ENCODE measurements at regions not wholly inside any gene's neighbourhood (a gene's known extent, or its start where the extent isn't known, plus 50 kb on each side); places are given as distances from the start of the nearest gene placed in this dataset.
"Not testable (repeated sequence)": the region's sequence is repeated elsewhere in the genome, so short reads cannot be mapped to it uniquely, and the experiment has no call there.

DNA sequence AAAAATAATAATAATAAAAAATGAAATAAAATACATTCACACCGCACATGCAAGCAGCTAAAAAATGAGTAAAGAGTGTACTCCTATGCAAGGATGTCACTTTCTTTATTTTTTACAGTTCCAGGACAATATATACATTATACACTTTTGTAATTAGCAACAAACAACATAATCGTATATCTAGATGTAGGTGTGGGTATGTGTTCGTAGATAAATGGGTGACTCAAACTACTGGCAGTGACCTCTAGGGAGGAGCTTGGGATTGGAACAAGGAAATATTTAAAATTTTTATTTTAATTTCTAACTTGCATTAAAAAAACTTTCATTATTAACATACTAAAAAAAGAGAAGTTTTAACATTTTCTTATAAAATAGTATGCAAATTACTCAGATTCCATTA is 86.1 kb upstream of the MYLIP start:
- no peak for DNase-seq (ENCODE audit: low read depth)
- no peak overlapping the region for H3K4me3 ChIP-seq (ENCODE audit: low read depth, low read length)

DNA sequence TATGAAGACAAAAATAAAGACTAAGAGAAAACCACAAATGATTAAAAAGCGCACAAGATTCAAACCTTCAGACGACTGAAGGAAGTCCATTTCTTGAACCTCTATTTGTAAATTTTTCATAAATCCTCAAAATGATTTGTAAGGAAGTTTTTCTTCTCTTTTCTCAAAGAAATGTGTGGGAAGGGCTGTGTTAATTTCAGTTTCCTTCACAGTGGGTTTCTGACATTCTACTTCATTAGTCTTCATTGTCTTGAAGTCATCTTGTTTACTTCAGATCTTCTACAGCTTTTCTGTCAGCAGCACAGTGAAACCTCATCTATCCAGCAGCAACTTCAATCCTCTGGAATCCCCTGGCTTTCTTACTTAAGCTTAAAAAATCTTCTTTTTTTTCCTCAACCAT is 87.6 kb upstream of the MYLIP start:
- H3K4me3 ChIP-seq (ENCODE audit: low read depth, low read length) = no peak overlapping the region
- DNase-seq (ENCODE audit: low read depth) = no peak

DNA sequence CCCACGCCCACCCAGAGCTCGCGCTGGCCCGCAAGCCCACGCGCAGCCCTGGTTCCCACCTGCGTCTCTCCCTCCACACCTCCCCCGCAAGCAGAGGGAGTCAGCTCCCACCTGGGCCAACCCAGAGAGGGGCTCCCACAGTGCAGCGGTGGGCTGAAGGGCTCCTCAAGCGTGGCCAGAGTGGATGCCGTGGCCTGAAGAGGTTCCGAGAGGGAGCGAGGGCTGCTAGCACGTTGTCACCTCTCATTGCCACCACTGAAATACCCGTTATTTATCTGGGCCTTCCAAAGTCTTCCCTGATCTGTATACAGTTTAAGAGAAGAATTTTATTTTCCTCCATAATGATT is 88.3 kb upstream of the MYLIP start:
- H3K4me3 ChIP-seq (ENCODE audit: low read depth, low read length) = no peak overlapping the region
- DNase-seq (ENCODE audit: low read depth) = no peak

DNA sequence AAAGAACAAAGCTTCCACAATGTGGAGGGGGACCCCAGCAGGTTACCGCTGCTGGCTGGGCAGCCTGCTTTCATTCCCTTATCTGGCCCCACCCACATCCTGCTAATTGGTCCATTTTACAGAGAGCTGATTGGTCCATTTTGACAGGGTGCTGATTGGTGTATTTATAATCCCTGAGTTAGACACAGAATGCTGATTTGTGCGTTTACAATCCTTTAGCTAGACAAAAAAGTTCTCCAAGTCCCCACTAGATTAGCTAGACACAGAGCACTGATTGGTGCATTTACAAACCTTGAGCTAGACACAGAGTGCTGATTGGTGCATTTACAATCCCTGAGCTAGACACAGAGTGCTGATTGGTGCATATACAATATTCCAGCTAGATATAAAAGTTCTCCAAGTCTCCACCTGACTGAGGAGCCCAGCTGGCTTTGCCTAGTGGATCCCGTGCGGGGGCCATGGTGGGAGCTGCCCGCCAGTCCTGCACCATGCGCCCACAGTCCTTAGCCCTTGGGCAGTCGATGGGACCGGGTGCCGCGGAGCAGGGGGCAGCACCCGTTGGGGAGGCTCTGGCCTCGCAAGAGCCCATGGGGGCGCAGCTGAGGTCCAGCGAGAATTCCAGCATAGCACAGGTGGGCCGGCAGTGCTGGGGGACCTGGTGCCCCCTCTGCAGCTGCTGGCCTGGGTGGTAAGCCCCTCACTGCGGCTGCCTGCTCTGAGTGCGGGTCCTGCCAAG is 88.8 kb upstream of the MYLIP start:
- DNase-seq (ENCODE audit: low read depth); H3K4me3 ChIP-seq (ENCODE audit: low read depth, low read length): not testable (repeated sequence)

DNA sequence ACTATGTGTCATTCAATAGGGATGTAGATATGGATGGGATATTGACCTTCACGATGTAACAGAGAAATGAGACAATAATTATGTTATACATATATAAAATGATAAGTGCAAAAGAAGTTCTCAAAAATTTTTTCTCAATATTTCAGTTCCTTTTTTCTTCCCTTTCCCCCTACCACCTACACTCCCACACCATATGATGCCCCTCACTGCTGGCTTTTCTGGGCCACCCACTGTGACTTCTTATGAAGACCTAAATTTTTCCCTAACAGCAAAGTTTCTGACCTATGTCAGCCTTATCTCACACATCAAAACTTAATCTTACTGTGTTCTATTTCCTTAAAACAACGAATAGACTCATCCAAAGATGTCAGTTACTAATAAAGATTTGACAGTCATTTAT is 89.9 kb upstream of the MYLIP start:
- DNase-seq (ENCODE audit: low read depth) = no peak
- H3K4me3 ChIP-seq (ENCODE audit: low read depth, low read length) = no peak overlapping the region

DNA sequence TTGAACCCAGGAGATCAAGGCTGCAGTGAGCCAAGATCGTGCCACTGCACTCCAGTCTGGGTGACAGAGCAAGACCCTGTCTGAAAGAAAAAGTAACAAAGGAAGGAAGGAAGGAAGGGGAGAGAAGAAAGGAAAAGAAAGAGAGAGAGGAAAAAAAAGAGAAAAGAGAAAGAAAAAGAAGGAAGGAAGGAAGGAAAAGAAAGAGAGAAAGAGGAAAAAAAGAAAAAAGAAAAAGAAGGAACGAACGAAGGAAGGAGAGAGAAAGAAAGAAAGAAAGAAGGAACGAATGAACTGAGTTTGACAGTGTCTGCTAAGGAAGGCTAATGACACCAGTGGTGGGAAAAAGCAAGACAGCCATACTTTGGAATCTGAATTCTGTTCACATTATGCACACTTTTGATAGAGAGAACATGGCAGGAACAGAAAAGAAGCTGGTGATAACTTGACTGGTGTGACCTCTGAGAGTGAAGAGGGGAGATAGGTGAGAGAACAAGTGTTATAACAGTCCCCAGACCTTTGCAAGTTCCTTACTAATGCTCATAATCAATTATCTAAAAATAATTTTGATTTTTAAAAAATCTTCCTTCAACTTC is 93.3 kb upstream of the MYLIP start:
- no peak for DNase-seq (ENCODE audit: low read depth)
- H3K4me3 ChIP-seq (ENCODE audit: low read depth, low read length) = no peak overlapping the region

DNA sequence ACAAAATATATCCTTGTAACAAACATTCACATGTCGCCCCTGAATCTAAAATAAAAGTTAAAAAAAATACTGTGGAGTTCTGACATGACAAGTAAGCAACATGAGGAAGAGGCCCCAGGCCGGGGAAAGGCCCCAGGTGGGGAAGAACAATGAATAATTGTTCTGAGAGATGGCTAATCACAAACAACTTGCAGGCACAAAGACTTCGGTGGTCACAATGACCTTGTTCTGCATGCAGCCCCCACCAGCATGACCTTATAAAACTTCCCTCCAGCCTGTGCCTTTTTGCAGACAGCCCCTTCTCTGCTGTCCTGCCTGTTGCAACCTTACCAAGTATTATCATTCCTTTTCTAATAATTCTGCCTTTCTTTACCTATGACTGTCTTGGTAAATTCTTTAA is 95.7 kb upstream of the MYLIP start:
- no peak for DNase-seq (ENCODE audit: low read depth)
- no peak overlapping the region for H3K4me3 ChIP-seq (ENCODE audit: low read depth, low read length)

DNA sequence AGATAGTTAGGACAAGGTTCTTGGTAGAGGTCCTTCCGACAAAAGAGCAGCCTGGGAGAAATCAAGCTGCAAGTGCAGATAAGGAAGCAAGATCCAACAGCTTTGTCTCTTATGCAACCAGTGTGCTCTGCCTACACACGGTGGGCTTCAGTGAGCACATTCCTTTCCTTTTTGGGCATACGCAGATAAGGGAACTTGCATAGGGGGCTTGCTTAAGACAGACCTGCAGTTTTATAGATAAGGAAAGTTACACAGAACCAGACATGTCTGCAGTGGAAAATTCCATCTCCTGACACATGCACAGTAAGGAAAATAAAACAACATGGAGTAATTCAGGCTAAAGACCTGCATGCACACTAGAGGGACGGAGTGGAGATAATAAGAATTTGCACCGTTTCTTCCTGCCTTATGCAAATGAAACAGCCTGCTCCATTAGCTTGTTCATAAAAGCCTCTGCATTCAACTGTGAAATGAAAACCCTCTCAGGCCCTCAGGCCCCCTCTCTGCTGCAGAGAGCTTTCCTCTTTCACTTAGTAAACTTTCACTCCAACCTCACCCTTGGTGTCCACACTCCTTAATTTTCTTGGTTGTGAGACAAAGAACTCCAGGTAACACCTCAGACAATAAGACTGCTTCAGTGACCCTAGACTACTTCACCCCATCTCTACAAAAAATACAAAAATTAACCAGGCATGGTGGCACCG is 97.5 kb upstream of the MYLIP start:
- H3K4me3 ChIP-seq (ENCODE audit: low read depth, low read length) = no peak overlapping the region
- no peak for DNase-seq (ENCODE audit: low read depth)

DNA sequence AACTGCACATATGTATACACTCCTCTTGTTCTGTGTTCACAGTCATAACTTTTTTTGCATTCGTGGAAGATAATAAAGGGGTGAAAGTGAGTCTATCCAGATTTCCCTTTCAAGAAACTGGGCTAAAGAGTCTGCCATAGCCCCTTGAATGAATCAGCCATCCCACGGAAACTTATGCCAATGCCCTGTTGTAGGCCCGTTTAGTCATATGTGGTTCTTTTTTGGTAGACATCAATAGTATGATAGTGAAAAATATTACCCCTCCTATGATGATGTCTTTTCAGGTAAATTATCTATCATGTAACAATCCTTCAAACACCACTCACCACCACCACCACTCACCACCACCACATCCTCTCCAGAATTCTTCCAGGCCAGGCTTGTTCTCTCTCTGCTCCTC is 99.9 kb upstream of the MYLIP start:
- no peak overlapping the region for H3K4me3 ChIP-seq (ENCODE audit: low read depth, low read length)
- DNase-seq (ENCODE audit: low read depth) = no peak

DNA sequence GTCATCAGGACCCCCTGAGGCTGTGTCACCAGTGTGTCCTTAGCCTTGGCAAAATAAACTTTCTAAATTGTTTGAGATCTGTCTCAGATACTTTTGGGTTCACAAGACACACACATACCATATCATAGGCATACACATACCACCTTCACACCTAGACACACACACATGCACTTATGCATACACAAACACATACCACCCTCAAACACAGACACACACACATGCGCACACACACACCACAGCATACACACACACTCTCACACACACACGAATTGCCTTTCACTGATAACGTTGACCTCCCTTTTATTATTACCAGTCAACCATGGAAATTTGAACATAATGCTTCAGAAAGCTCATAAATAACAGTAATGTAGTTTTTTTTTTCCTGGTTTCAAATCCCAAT is 108.6 kb upstream of the MYLIP start:
- no peak overlapping the region for H3K4me3 ChIP-seq (ENCODE audit: low read depth, low read length)
- DNase-seq (ENCODE audit: low read depth) = no peak

DNA sequence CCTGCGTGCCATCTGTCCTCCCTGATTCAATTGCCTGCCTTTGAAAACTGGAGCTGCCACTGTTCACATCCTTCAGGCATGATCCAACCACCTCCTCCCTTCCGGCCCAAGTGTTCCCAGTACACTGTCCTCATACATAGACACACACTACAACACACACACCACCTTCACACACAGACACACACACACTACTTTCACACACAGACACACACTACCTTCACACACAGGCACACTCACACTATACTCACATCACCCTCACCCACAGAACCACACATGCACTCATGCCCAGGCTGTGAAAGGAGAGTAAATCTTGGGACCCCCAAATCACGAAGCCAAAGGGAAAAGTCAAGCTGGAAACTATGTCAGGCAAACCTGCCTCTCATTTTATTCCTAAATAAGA is 109.4 kb upstream of the MYLIP start:
- DNase-seq (ENCODE audit: low read depth) = no peak
- no peak overlapping the region for H3K4me3 ChIP-seq (ENCODE audit: low read depth, low read length)

DNA sequence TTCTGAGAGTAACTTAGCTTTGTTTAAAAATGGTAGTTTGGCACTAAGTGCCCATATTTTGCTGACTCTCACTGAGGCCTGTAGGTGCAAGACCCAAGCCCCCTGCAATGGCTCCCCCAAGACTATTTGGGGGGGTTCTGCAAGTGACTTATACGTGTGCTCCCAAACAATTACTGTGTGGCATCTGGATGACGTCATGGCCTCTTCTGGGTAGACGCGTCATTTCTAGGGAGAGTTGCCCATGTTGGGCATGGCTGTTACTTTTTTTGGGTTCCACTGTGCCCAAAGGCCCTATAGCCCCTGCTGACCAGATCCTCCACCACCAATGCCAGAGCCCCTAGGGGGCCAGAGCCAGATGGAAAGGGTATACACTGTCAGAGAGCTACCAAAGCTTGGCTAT is 110.3 kb upstream of the MYLIP start:
- DNase-seq (ENCODE audit: low read depth) = no peak
- H3K4me3 ChIP-seq (ENCODE audit: low read depth, low read length) = no peak overlapping the region

DNA sequence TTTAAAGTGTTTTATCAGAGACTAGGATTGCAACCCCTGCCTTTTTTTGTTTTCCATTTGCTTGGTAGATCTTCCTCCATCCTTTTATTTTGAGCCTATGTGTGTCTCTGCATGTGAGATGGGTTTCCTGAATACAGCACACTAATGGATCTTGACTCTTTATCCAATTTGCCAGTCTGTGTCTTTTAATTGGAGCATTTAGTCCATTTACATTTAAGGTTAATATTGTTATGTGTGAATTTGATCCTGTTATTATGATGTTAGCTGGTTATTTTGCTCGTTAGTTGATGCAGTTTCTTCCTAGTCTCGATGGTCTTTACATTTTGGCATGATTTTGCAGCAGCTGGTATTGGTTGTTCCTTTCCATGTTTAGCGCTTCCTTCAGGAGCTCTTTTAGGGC is 114.6 kb upstream of the MYLIP start:
- not testable (repeated sequence) for DNase-seq (ENCODE audit: low read depth); H3K4me3 ChIP-seq (ENCODE audit: low read depth, low read length)

DNA sequence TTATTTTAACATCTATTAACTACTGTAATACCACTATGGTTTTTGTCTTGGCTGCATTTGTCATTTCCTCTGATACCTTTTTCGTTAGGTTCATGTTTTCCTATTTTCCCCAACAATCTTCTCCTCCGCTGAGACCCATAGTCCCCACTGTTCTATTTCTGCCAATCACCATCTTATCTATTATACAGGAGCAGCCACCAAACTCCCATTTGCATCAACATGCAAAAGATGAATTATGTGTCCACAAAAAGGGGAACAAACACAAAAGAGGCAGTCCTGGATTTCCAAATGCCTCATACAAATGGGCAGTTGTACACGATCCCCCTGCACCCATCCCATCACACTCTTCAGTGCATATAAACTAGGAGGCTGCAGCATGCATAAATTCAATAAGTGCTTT is 121.7 kb upstream of the MYLIP start:
- no peak for DNase-seq (ENCODE audit: low read depth)
- H3K4me3 ChIP-seq (ENCODE audit: low read depth, low read length) = no peak overlapping the region

DNA sequence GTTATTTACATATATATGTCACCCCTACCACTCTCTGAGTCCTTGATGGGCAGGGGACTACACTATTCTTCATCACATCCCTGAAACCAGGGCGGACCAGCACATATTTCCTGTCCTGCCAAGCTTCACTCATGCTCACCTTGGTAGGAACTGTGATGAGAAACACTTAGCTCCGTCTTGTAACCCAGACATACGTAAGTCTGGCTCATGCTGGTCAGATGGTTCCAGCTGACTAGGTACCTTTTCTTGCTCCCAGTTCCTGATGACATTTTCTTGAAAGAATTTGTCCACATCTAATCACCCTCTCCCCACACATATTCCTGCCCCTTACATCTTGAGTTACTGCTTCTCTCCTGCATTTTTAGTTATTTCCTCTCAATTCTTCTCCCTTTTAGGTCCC is 122.2 kb upstream of the MYLIP start:
- no peak for DNase-seq (ENCODE audit: low read depth)
- H3K4me3 ChIP-seq (ENCODE audit: low read depth, low read length) = no peak overlapping the region

DNA sequence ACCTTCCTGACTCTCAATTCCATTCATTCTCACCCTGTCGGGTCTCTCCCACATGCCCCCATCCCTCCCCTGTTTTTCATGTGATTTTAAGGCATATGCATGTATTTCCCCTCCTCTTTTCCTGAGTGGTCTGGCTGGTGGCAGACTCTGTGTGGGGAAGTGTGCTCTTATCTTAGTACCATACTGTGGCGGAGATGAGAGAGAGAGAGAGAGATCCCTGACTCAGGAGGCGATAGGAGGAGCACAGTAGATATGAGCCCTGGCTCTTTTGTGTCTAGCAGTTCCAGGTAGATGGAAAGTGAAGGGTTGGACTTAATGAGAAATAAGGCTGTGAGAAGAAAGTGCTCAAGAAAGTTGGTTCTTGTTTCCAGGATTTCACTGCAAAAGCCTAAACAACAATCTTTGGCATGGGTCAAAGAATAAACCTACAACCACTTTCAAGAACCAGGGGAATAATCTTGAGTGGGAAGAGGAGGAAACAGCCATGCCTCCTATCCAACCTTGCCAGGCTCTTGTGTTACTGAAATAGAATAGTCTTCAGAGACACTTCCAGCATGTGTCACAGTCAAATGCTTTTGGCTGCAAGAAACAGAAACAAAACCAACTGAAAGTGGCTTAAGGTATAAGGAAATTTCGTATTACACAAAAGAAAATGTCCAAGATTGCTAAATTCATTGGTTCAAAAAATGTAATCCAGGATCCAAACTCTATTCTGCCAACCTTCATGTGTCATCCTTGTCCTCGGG is 123.8 kb upstream of the MYLIP start:
- no peak for DNase-seq (ENCODE audit: low read depth)
- no peak overlapping the region for H3K4me3 ChIP-seq (ENCODE audit: low read depth, low read length)

DNA sequence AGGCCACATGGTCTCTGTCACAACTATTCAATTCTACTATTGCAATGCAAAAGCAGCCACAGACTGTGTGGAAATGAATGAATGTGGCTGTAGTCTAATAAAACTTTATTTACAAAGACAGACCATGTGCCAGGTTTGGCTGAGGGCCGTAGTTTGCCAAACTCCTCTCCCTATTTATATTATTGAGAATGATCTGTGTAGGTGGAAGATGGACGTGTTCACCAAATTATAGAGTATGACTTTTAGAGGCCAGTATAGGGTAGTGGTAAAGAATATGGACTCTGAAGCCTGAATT is 125.7 kb upstream of the MYLIP start:
- DNase-seq (ENCODE audit: low read depth) = no peak

DNA sequence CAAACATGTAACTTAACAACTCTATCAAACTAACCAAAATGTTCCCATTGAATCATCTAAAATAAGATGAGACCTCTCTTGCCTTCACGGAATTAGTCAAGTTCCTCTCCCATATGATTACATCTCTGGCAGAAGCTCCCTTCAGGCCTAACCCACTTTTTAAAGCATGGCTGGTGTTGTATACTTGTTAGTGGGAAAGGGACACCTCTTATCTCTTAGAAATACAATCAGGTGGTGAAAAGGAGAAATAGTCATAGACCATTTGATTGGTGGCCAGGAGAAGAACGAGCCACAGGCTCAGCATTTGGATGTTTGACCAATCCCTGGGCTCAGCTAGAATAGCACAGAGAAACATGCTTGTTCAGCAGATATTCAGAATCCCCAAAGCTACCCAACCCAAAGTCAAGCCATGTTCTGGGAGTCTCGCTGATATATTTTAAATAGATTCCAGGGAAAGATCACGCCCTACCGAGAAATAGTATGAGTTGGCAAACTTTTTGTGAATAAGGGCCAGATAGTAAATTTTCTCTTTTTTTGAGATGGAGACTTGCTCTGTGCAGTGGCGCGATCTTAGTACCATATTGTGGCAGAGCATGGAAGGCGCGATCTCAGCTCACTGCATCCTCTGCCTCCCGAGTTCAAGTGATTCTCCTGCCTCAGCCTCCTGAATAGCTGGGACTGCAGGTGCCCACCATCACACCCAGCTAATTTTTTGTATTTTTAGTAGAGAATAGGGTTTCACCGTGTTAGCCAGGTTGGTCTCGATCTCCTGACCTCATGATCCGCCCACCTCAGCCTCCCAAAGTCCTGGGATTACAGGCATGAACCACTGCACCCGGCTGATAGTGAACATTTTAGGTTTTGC is 126.3 kb upstream of the MYLIP start:
- no peak for DNase-seq (ENCODE audit: low read depth)

More for the DNA sequence above, 125.7 kb upstream of the MYLIP start:
- H3K4me3 ChIP-seq (ENCODE audit: low read depth, low read length) = no peak overlapping the region

DNA sequence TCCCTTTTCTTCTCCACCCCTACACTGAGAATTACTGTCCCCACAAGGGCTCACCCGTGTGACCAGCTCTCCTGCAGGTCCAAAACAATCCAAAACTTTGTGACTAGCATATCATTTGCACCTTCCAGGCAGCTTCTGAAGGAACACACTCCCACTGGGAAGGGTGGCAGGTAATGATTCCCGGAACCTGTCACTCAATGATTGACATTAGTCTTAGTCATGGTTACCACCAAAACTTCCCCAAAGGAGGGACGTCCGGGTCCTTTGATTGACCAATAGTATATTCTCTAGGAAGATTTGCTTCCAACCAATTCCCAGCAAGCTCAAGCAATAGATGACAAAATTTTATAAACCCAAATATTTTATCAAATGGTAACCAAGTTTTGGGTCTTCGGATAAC is 127.7 kb upstream of the MYLIP start:
- H3K4me3 ChIP-seq (ENCODE audit: low read depth, low read length) = no peak overlapping the region
- no peak for DNase-seq (ENCODE audit: low read depth)

More for the DNA sequence above, 126.3 kb upstream of the MYLIP start:
- H3K4me3 ChIP-seq (ENCODE audit: low read depth, low read length) = no peak overlapping the region

DNA sequence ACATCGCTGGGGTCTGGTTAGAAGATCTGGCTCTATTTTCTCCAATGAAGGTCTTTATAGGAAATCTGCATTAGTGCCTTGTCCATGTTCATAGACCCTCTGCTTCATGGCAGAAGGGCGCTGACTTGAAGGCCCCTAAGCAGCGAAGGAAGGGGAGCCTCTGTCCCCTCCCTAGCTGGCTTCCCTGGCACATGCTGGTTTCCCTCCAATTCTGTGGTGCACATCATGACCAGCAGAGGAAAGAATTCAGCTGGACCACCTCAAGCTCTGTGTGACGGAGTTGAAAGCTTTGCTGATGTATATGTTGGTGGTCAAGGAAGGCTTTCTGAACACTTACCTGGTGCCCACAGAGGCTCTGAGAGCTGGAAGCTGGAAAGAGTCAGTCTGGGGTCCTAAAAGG is 129.7 kb upstream of the MYLIP start:
- DNase-seq (ENCODE audit: low read depth) = no peak
- H3K4me3 ChIP-seq (ENCODE audit: low read depth, low read length) = no peak overlapping the region
